Endodermal cell (in vitro differentiated cells): ENCODE measurements at regions not wholly inside any gene's neighbourhood (a gene's known extent, or its start where the extent isn't known, plus 50 kb on each side); places are given as distances from the start of the nearest gene placed in this dataset.
A peak's percentile ranks its signal among the peaks of the same experiment; 100 is the strongest.

Experiments
- DNase-seq: peaks from one replicate; pipeline ENCODE4 v3.0.0-alpha.2; 2017
- H3K27ac ChIP-seq: 2 replicates; pipeline ENCODE4 v1.5.1; 2013; ENCODE audit warnings: mild to moderate bottlenecking, low read depth, low read length, moderate library complexity
- H3K27me3 ChIP-seq: 2 replicates; pipeline ENCODE4 v1.6.1; 2013; ENCODE audit warnings: mild to moderate bottlenecking, low read length, moderate library complexity; ENCODE audit not compliant: insufficient read depth, control insufficient read depth, poor library complexity, severe bottlenecking
- H3K36me3 ChIP-seq: 2 replicates; pipeline ENCODE4 v1.7.0; 2013; ENCODE audit warnings: mild to moderate bottlenecking, low read length, moderate library complexity; ENCODE audit not compliant: control insufficient read depth, insufficient read depth
- H3K4me1 ChIP-seq: one replicate; pipeline ENCODE4 v1.7.0; 2013; ENCODE audit warnings: low read length; ENCODE audit not compliant: control insufficient read depth, insufficient read depth
- H3K4me3 ChIP-seq: 2 replicates; pipeline ENCODE4 v1.5.1; 2013; ENCODE audit warnings: mild to moderate bottlenecking, low read length, moderate library complexity
- H3K9ac ChIP-seq: 2 replicates; pipeline ENCODE4 v1.6.1; 2013; ENCODE audit warnings: mild to moderate bottlenecking, low read length, moderate library complexity; ENCODE audit not compliant: poor library complexity, severe bottlenecking; ENCODE audit errors: extremely low read depth
- H3K9me3 ChIP-seq: 2 replicates; pipeline ENCODE4 v1.6.1; 2013; ENCODE audit warnings: mild to moderate bottlenecking, low read length, moderate library complexity; ENCODE audit not compliant: control insufficient read depth
- H3K27ac Mint-ChIP-seq: 2 replicates; pipeline ENCODE4 v1.8.0; 2020; ENCODE audit warnings: mixed read lengths
- H3K27me3 Mint-ChIP-seq: 2 replicates; pipeline ENCODE4 v1.8.0; 2021; ENCODE audit warnings: mild to moderate bottlenecking, mixed read lengths; ENCODE audit not compliant: insufficient read depth
- H3K36me3 Mint-ChIP-seq: 2 replicates; pipeline ENCODE4 v1.8.0; 2020; ENCODE audit warnings: low read depth, mixed read lengths
- H3K4me1 Mint-ChIP-seq: 2 replicates; pipeline ENCODE4 v1.8.0; 2020; ENCODE audit warnings: mixed read lengths
- H3K4me3 Mint-ChIP-seq: 2 replicates; pipeline ENCODE4 v1.8.0; 2020; ENCODE audit warnings: mild to moderate bottlenecking, moderate library complexity, mixed read lengths
- H3K9me3 Mint-ChIP-seq: 2 replicates; pipeline ENCODE4 v1.8.0; 2020; ENCODE audit warnings: mild to moderate bottlenecking, mixed read lengths
- CTCF ChIP-seq: fragments of 200-600 bp; sonication (generic); conservative IDR thresholded peaks from 2 replicates; pipeline ENCODE4 v1.5.0; 2021; ENCODE audit warnings: antibody characterized with exemption, mild to moderate bottlenecking
- WGBS, 2 experiments: methylation state at CpG; one replicate each; pipeline versions ENCODE4 v1.1.5 to v1.1.7; 2013; ENCODE audit warnings: missing lambda C conversion rate in 2 of 2, mixed read lengths in 1 of 2; ENCODE audit not compliant: insufficient coverage in 1 of 2, insufficient read length in 1 of 2; 5-methylcytosine and 5-hydroxymethylcytosine counted together

- H3K36me3 ChIP-seq = no peaks in the 10 kb centered on the region
- no peaks in the 10 kb centered on the region for H3K9me3 Mint-ChIP-seq
- no peaks in the 10 kb centered on the region for H3K4me1 Mint-ChIP-seq
- H3K27ac Mint-ChIP-seq = no peak overlapping the region
- no peaks in the 10 kb centered on the region for H3K9me3 ChIP-seq
- no peak overlapping the region for H3K4me3 ChIP-seq
- DNase-seq = no peak
- H3K9ac ChIP-seq = no peak overlapping the region
- no peak overlapping the region for H3K27ac ChIP-seq
- H3K36me3 Mint-ChIP-seq = no peaks in the 10 kb centered on the region
- 100% methylated on average over 1 of the region's 2 CpGs; no CpG with 5 or more reads in 1 of the 2 experiments for WGBS, 2 experiments
- no peak for TF ChIP-seq CTCF
- H3K4me3 Mint-ChIP-seq = no peak overlapping the region
- no peaks in the 10 kb centered on the region for H3K27me3 ChIP-seq
- H3K27me3 Mint-ChIP-seq = peaks cover 6% of the 10 kb centered on the region
- H3K4me1 ChIP-seq = no peaks in the 10 kb centered on the region
These were observed 80.3 kb downstream of the NXPE2 start for GRCh38 chr11:114758627-114759026.

- Mint-ChIP-seq H3K4me3 (no peak overlapping the region), H3K36me3 (no peaks in the 10 kb centered on the region), H3K4me1 (no peaks in the 10 kb centered on the region), H3K9me3 (no peaks in the 10 kb centered on the region), H3K27me3 (peaks cover 24% of the 10 kb centered on the region), H3K27ac (no peak overlapping the region)
- no peak overlapping the region for H3K4me3 ChIP-seq
- no peaks in the 10 kb centered on the region for H3K9me3 ChIP-seq
- H3K9ac ChIP-seq = no peak overlapping the region
- 16 to 21% methylated on average over 4 of the region's 4 CpGs for WGBS, 2 experiments
- no peaks in the 10 kb centered on the region for H3K36me3 ChIP-seq
- peak; percentile 88 for DNase-seq
- TF ChIP-seq CTCF = peak; percentile 94
- no peaks in the 10 kb centered on the region for H3K4me1 ChIP-seq
- H3K27me3 ChIP-seq = no peaks in the 10 kb centered on the region
- no peak overlapping the region for H3K27ac ChIP-seq
These were observed 84.1 kb downstream of the NXPE2 start for GRCh38 chr11:114762408-114762807.

- Histone ChIP-seq H3K27me3 (no peaks in the 10 kb centered on the region), H3K27ac (no peak overlapping the region), H3K4me3 (no peak overlapping the region), H3K9ac (no peak overlapping the region), H3K36me3 (no peaks in the 10 kb centered on the region), H3K4me1 (no peaks in the 10 kb centered on the region), H3K9me3 (no peaks in the 10 kb centered on the region)
- H3K4me3 Mint-ChIP-seq = no peak overlapping the region
- no peaks in the 10 kb centered on the region for H3K4me1 Mint-ChIP-seq
- H3K27me3 Mint-ChIP-seq = peaks cover 40% of the 10 kb centered on the region
- no peak overlapping the region for H3K27ac Mint-ChIP-seq
- DNase-seq = no peak
- no peaks in the 10 kb centered on the region for H3K36me3 Mint-ChIP-seq
- WGBS, 2 experiments = 92 to 100% methylated on average over 1 to 2 of the region's 2 CpGs
- H3K9me3 Mint-ChIP-seq = no peaks in the 10 kb centered on the region
- TF ChIP-seq CTCF = no peak
These were observed 86.2 kb downstream of the NXPE2 start for GRCh38 chr11:114764563-114764962.
